Cardiac fibroblast (primary cell): ENCODE measurements at regions not wholly inside any gene's neighbourhood (a gene's known extent, or its start where the extent isn't known, plus 50 kb on each side); places are given as distances from the start of the nearest gene placed in this dataset.

Source experiments
- DNase-seq, 2 donors: peaks; one replicate each; pipeline versions ENCODE4 v3.0.0 to v3.0.0-alpha.2; 2010; ENCODE audit warnings: low read depth in 2 of 2
- H3K4me3 ChIP-seq, 2 donors: replicated peaks in 1 of 2; 1 replicate in 1 of 2; 2 replicates in 1 of 2; pipeline ENCODE4 v1.5.1; 2011; ENCODE audit warnings: low read depth in 2 of 2, low read length in 2 of 2, mild to moderate bottlenecking in 2 of 2, moderate library complexity in 1 of 2
- CTCF ChIP-seq: IDR thresholded peaks from one replicate; pipeline ENCODE4 v1.5.1; 2011; ENCODE audit warnings: low read depth, mild to moderate bottlenecking, low read length, inconsistent platforms

GRCh38 chr4:65152205-65152604 is 518.1 kb downstream of the EPHA5 start:
- DNase-seq, result no peak
- no peak overlapping the region for H3K4me3 ChIP-seq
- no peak for TF ChIP-seq CTCF

GRCh38 chr4:65139998-65140397 is 530.3 kb downstream of the EPHA5 start:
- no peak overlapping the region for H3K4me3 ChIP-seq
- DNase-seq, result no peak
- no peak for TF ChIP-seq CTCF

- no peak overlapping the region for H3K4me3 ChIP-seq
- TF ChIP-seq CTCF, result no peak
- no peak for DNase-seq
Observed at GRCh38 chr4:65126200-65126599, 544.1 kb downstream of the EPHA5 start.

GRCh38 chr4:65120287-65120686 is 550.0 kb downstream of the EPHA5 start:
- no peak for DNase-seq
- TF ChIP-seq CTCF, result no peak
- no peak overlapping the region for H3K4me3 ChIP-seq

- TF ChIP-seq CTCF, result no peak
- DNase-seq, result no peak
- H3K4me3 ChIP-seq, result no peak overlapping the region
Observed at GRCh38 chr4:65102419-65102818, 567.9 kb downstream of the EPHA5 start.

- DNase-seq, result no peak
- H3K4me3 ChIP-seq, result no peak overlapping the region
- TF ChIP-seq CTCF, result no peak
Observed at GRCh38 chr4:65096630-65097029, 573.7 kb downstream of the EPHA5 start.

- no peak overlapping the region for H3K4me3 ChIP-seq
- TF ChIP-seq CTCF, result peak; percentile 29
- peak; percentile 10 to 28 for DNase-seq
Observed at GRCh38 chr4:65089666-65090065, 580.6 kb downstream of the EPHA5 start.
